Uterus (tissue), 2 donors: ENCODE measurements at regions not wholly inside any gene's neighbourhood (a gene's known extent, or its start where the extent isn't known, plus 50 kb on each side); places are given as distances from the start of the nearest gene placed in this dataset.

Experiments
- POLR2A ChIP-seq, 2 donors: fragments of 450-650 bp; IDR thresholded peaks; one replicate each; pipeline ENCODE4 v1.6.1; 2016; ENCODE audit warnings: antibody characterized with exemption in 2 of 2, mild to moderate bottlenecking in 1 of 2, moderate library complexity in 1 of 2
- TF ChIP-seq, protein P1 (sequence below), 4 experiments: fragments of 200-600 bp in 2 of 4; fragments of 450-650 bp in 2 of 4; sonication (generic) in 2 of 4; IDR thresholded peaks; one replicate each; pipeline ENCODE4 v1.5.1; 2016 to 2019; ENCODE audit warnings: antibody characterized with exemption in 4 of 4, mild to moderate bottlenecking in 2 of 4, moderate library complexity in 1 of 4

DNA sequence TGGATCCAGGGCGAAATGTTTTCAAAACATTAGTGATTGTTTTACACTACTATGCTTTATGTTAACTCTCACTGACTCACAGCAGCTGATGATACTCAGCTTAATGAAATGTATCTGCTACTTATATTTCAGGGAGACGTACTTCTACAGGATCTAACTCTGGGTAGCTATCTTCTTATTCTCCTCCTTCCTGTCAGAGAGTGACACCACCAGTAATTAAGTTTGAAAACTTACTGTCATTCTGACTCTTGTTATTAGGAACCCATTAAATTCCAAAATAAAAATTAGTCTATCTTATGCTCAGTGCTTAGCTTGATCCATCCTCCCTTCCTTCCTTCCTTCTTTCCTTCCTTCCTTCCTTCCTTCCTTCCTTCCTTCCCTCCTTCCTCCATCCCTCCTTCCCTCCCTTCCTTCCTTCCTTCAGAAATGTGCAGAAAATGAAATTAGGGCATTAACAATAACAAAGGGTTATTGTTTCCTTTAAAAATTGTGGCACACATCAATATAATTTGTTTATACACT lies 441.1 kb downstream of the MEIS1 start:
- TF ChIP-seq, protein P1, sequence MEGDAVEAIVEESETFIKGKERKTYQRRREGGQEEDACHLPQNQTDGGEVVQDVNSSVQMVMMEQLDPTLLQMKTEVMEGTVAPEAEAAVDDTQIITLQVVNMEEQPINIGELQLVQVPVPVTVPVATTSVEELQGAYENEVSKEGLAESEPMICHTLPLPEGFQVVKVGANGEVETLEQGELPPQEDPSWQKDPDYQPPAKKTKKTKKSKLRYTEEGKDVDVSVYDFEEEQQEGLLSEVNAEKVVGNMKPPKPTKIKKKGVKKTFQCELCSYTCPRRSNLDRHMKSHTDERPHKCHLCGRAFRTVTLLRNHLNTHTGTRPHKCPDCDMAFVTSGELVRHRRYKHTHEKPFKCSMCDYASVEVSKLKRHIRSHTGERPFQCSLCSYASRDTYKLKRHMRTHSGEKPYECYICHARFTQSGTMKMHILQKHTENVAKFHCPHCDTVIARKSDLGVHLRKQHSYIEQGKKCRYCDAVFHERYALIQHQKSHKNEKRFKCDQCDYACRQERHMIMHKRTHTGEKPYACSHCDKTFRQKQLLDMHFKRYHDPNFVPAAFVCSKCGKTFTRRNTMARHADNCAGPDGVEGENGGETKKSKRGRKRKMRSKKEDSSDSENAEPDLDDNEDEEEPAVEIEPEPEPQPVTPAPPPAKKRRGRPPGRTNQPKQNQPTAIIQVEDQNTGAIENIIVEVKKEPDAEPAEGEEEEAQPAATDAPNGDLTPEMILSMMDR (IDR thresholded peaks at IDR 0.05): no peak
- no peak for TF ChIP-seq POLR2A (IDR thresholded peaks at IDR 0.05)
